IMR-90 (cell line): ENCODE measurements at regions not wholly inside any gene's neighbourhood (a gene's known extent, or its start where the extent isn't known, plus 50 kb on each side); places are given as distances from the start of the nearest gene placed in this dataset.

Experiments
- ATAC-seq: fragments of 200-7000 bp; cut with Tn5 transposase; 2 replicates; pipeline ENCODE4 v1.9.1; 2020; ENCODE audit warnings: low read depth, mild to moderate bottlenecking, moderate library complexity
- BruUV-seq: library from RNA; stranded (reverse); fragments of 400-500 nt; replicated peaks from 2 replicates; lab custom pipeline; 2021; lab: Mats Ljungman, UMichigan
- CTCF ChIA-PET: fragments of 300-600 bp; formaldehyde crosslinking; extraction: SDS; loops from one replicate; lab custom pipeline; 2021; ENCODE audit warnings: antibody characterized with exemption; lab: Yijun Ruan, JAX
- POLR2A ChIA-PET: fragments of 300-600 bp; sonication (Branson Sonifier 250); formaldehyde crosslinking; loops from one replicate; lab custom pipeline; 2022; ENCODE audit warnings: antibody characterized with exemption; ENCODE audit not compliant: unreplicated experiment; lab: Charles Lee
- DNase-seq: peaks from one replicate; pipeline ENCODE4 v3.0.0; 2013
- H2AFZ ChIP-seq: replicated peaks from 2 replicates; pipeline ENCODE3; 2013; ENCODE audit warnings: low read length, mild to moderate bottlenecking; ENCODE audit not compliant: poor library complexity
- H2AK5ac ChIP-seq: 2 replicates; pipeline ENCODE4 v1.6.1; 2013; ENCODE audit warnings: low read depth, low read length, inconsistent platforms
- H2AK9ac ChIP-seq: replicated peaks from 2 replicates; pipeline ENCODE3; 2013; ENCODE audit warnings: mild to moderate bottlenecking, low read depth, low read length, moderate library complexity; ENCODE audit not compliant: poor library complexity
- H2BK120ac ChIP-seq: 2 replicates; pipeline ENCODE4 v1.6.1; 2013; ENCODE audit warnings: low read depth, low read length, inconsistent platforms
- H2BK15ac ChIP-seq: 3 replicates; pipeline ENCODE4 v1.6.1; 2013; ENCODE audit warnings: low read depth, low read length, inconsistent platforms
- H2BK20ac ChIP-seq: 2 replicates; pipeline ENCODE4 v1.6.1; 2013; ENCODE audit warnings: low read depth, mild to moderate bottlenecking, inconsistent platforms, low read length, moderate library complexity
- H2BK5ac ChIP-seq: 2 replicates; pipeline ENCODE4 v1.6.1; 2013; ENCODE audit warnings: mild to moderate bottlenecking, low read depth, low read length, inconsistent platforms; ENCODE audit not compliant: poor library complexity, severe bottlenecking
- H3K14ac ChIP-seq: replicated peaks from 2 replicates; pipeline ENCODE4 v1.6.1; 2013; ENCODE audit warnings: low read depth, low read length, inconsistent platforms
- H3K18ac ChIP-seq: 2 replicates; pipeline ENCODE4 v1.6.1; 2013; ENCODE audit warnings: low read depth, low read length, control low read depth
- H3K23ac ChIP-seq: 2 replicates; pipeline ENCODE4 v1.6.1; 2013; ENCODE audit warnings: low read depth, low read length, inconsistent platforms
- H3K27ac ChIP-seq: 2 replicates; pipeline ENCODE4 v1.5.1; 2013; ENCODE audit warnings: mild to moderate bottlenecking, control low read depth, low read length; ENCODE audit not compliant: insufficient read depth
- H3K27me3 ChIP-seq: 2 replicates; pipeline ENCODE4 v1.6.1; 2013; ENCODE audit warnings: low read length; ENCODE audit not compliant: control insufficient read depth, insufficient read depth
- H3K36me3 ChIP-seq: 2 replicates; pipeline ENCODE4 v1.6.1; 2013; ENCODE audit warnings: low read length, mixed read lengths; ENCODE audit not compliant: control insufficient read depth, insufficient read depth
- H3K4ac ChIP-seq: 2 replicates; pipeline ENCODE4 v1.6.1; 2013; ENCODE audit warnings: low read depth, low read length, inconsistent platforms
- H3K4me1 ChIP-seq: 2 replicates; pipeline ENCODE4 v1.6.1; 2013; ENCODE audit warnings: low read length, mixed read lengths; ENCODE audit not compliant: control insufficient read depth, insufficient read depth
- H3K4me2 ChIP-seq: 2 replicates; pipeline ENCODE4 v1.6.1; 2013; ENCODE audit warnings: low read depth, mild to moderate bottlenecking, control low read depth, low read length, moderate library complexity
- H3K4me3 ChIP-seq: 2 replicates; pipeline ENCODE4 v1.5.1; 2013; ENCODE audit warnings: low read depth, mild to moderate bottlenecking, control low read depth, low read length, moderate library complexity; ENCODE audit not compliant: insufficient read depth
- H3K56ac ChIP-seq: 2 replicates; pipeline ENCODE4 v1.6.1; 2013; ENCODE audit warnings: low read length, inconsistent platforms; ENCODE audit not compliant: insufficient read depth; ENCODE audit errors: extremely low read depth
- H3K79me1 ChIP-seq, 2 experiments: 2 replicates each; pipeline ENCODE4 v1.6.1; 2013; ENCODE audit warnings: low read length in 2 of 2, inconsistent platforms in 1 of 2, low read depth in 1 of 2
- H3K9ac ChIP-seq: 2 replicates; pipeline ENCODE4 v1.6.1; 2013; ENCODE audit warnings: low read depth, low read length, control low read depth
- H3K9me1 ChIP-seq: 2 replicates; pipeline ENCODE4 v1.6.1; 2013; ENCODE audit warnings: low read length, inconsistent platforms; ENCODE audit not compliant: insufficient read depth
- H3K9me3 ChIP-seq: 2 replicates; pipeline ENCODE4 v1.6.1; 2013; ENCODE audit warnings: low read length; ENCODE audit not compliant: control insufficient read depth, insufficient read depth
- H4K20me1 ChIP-seq: 2 replicates; pipeline ENCODE4 v1.6.1; 2013; ENCODE audit warnings: low read length, inconsistent platforms; ENCODE audit not compliant: insufficient read depth
- H4K5ac ChIP-seq: 2 replicates; pipeline ENCODE4 v1.6.1; 2013; ENCODE audit warnings: mild to moderate bottlenecking, low read depth, low read length, control low read depth
- H4K8ac ChIP-seq, 2 experiments: 2 replicates each; pipeline ENCODE4 v1.6.1; 2013; ENCODE audit warnings: low read depth in 2 of 2, low read length in 2 of 2, control low read depth in 1 of 2, inconsistent platforms in 1 of 2
- H4K91ac ChIP-seq: 2 replicates; pipeline ENCODE4 v1.6.1; 2013; ENCODE audit warnings: low read depth, low read length, inconsistent platforms; ENCODE audit not compliant: insufficient read depth
- FOS ChIP-seq: fragments of 150-350 bp; IDR thresholded peaks from 2 replicates; pipeline ENCODE4 v1.6.1; 2016; ENCODE audit warnings: low read depth, low read length
- MAFK ChIP-seq: IDR thresholded peaks from 2 replicates; pipeline ENCODE4 v1.6.1; 2012; ENCODE audit warnings: low read depth, low read length, improper control_type of control experiment
- RCOR1 ChIP-seq: IDR thresholded peaks from 2 replicates; pipeline ENCODE4 v1.6.1; 2012; ENCODE audit warnings: mild to moderate bottlenecking, low read length, improper control_type of control experiment; ENCODE audit not compliant: insufficient replicate concordance
- SMC3 ChIP-seq: fragments of 150-350 bp; IDR thresholded peaks from 2 replicates; pipeline ENCODE4 v1.6.1; 2016; ENCODE audit warnings: low read depth, mild to moderate bottlenecking, antibody characterized with exemption, low read length, moderate library complexity
- dilution Hi-C: fragments of 300-500 bp; cut with HindIII; formaldehyde crosslinking; loops from one replicate; pipeline ENCODE4 v1.14.3; 2018; ENCODE audit warnings: low sequenced_read_pairs; ENCODE audit not compliant: unreplicated experiment
- in situ Hi-C: fragments of 300-500 bp; cut with MboI; formaldehyde crosslinking; loops from 3 replicates; pipeline ENCODE4 v1.14.3; 2019; ENCODE audit warnings: low sequenced_read_pairs, inconsistent platforms, mixed read lengths
- intact Hi-C: fragments of 100-400 bp; cut with micrococcal nuclease; formaldehyde crosslinking; loops from 2 replicates; pipeline ENCODE4 v1.10.0; 2022

DNA sequence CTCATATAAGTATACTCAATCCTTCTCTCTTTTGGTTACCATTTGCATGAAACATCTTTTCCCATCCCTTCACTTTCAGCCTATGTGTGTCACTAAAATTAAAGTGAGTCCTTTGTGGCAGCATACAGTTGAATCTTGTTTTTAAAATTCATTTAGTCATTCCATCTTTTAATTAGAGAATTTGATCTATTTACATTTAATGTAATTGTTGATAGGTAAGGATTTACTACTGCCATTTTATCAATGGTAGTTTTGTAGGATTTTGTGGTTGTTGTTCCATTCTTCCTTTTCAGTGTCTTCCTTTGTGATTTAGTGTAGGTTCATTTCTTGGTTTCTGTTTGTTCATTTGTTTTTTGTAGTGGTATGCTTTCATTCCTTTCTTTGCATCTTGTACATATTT, 191.9 kb upstream of the CTNNB1 start:
- Histone ChIP-seq H4K20me1 (no peaks in the 10 kb centered on the region), H2BK5ac (no peak overlapping the region), H3K9me1 (no peaks in the 10 kb centered on the region), H3K9ac (no peak overlapping the region), H3K27me3 (no peaks in the 10 kb centered on the region), H3K27ac (no peak overlapping the region), H3K4ac (no peak overlapping the region), H2AK9ac (no peak overlapping the region), H4K5ac (no peak overlapping the region), H2BK120ac (no peak overlapping the region), H2BK15ac (no peak overlapping the region), H3K23ac (no peak overlapping the region), H3K79me1 (no peaks in the 10 kb centered on the region), H3K36me3 (no peaks in the 10 kb centered on the region), H3K18ac (no peak overlapping the region), H3K56ac (no peak overlapping the region), H3K14ac (no peak overlapping the region), H2AK5ac (no peak overlapping the region), H3K4me3 (no peak overlapping the region), H4K8ac (no peak overlapping the region), H3K9me3 (peaks cover 2% of the 10 kb centered on the region; the same call in 1 of the 2 replicates), H2AFZ (no peak overlapping the region), H4K91ac (no peak overlapping the region), H3K4me1 (no peaks in the 10 kb centered on the region), H3K4me2 (no peak overlapping the region), H2BK20ac (no peak overlapping the region)
- POLR2A ChIA-PET, result no interaction called here
- ATAC-seq (no peak), DNase-seq (no peak)
- intact Hi-C loops, result no loop called here
- dilution Hi-C loops, result no loop called here
- BruUV-seq, result no TSS peak
- in situ Hi-C loops, result no loop called here
- CTCF ChIA-PET, result no interaction called here
- TF ChIP-seq RCOR1 (no peak), SMC3 (no peak), FOS (no peak), MAFK (no peak)
